ENCODE measurements at regions not wholly inside any gene's neighbourhood (a gene's known extent, or its start where the extent isn't known, plus 50 kb on each side); places are given as distances from the start of the nearest gene placed in this dataset.
"Not testable (repeated sequence)": the region's sequence is repeated elsewhere in the genome, so short reads cannot be mapped to it uniquely, and the experiment has no call there.

- H3K9ac ChIP-seq (ENCODE audit: low read length) = no peak overlapping the region
- no peaks in the 10 kb centered on the region for H3K27me3 ChIP-seq (replicated peaks; ENCODE audit: control insufficient read depth, insufficient read depth, low read length)
- H3K4me1 ChIP-seq (ENCODE audit: control insufficient read depth, insufficient read depth, low read length) = peaks cover 29% of the 10 kb centered on the region
- no peaks in the 10 kb centered on the region for H3K9me3 ChIP-seq (ENCODE audit: control insufficient read depth, low read length)
- H3K4me3 ChIP-seq (ENCODE audit: low read length) = no peak overlapping the region
- no peak for DNase-seq (ENCODE audit: low read depth)
- no peaks in the 10 kb centered on the region for H3K36me3 ChIP-seq (ENCODE audit: control insufficient read depth, insufficient read depth, low read length, severe bottlenecking)
Observed at GRCh38 chr2:64274399-64275173, 130.4 kb upstream of the PELI1 start.

DNA sequence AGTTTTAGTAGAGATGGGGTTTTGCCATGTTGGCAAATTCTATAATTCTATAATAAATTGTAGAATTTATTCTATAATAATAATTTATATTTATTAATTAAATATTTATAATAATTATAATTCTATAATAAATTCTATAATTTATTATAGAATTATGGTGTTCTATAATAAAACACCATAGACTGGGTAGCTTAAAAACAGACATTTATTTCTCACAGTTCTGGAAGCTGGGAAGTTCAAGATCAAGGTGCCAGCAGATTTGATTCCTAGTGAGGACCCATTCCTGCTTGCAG lies 130.9 kb upstream of the PELI1 start:
- no peak overlapping the region for H3K9ac ChIP-seq (ENCODE audit: low read length)
- H3K9me3 ChIP-seq (ENCODE audit: control insufficient read depth, low read length) = no peaks in the 10 kb centered on the region
- no peak overlapping the region for H3K4me3 ChIP-seq (ENCODE audit: low read length)
- H3K36me3 ChIP-seq (ENCODE audit: control insufficient read depth, insufficient read depth, low read length, severe bottlenecking) = no peaks in the 10 kb centered on the region
- H3K27me3 ChIP-seq (replicated peaks; ENCODE audit: control insufficient read depth, insufficient read depth, low read length) = no peaks in the 10 kb centered on the region
- no peak for DNase-seq (ENCODE audit: low read depth)
- H3K4me1 ChIP-seq (ENCODE audit: control insufficient read depth, insufficient read depth, low read length) = peaks cover 29% of the 10 kb centered on the region

DNA sequence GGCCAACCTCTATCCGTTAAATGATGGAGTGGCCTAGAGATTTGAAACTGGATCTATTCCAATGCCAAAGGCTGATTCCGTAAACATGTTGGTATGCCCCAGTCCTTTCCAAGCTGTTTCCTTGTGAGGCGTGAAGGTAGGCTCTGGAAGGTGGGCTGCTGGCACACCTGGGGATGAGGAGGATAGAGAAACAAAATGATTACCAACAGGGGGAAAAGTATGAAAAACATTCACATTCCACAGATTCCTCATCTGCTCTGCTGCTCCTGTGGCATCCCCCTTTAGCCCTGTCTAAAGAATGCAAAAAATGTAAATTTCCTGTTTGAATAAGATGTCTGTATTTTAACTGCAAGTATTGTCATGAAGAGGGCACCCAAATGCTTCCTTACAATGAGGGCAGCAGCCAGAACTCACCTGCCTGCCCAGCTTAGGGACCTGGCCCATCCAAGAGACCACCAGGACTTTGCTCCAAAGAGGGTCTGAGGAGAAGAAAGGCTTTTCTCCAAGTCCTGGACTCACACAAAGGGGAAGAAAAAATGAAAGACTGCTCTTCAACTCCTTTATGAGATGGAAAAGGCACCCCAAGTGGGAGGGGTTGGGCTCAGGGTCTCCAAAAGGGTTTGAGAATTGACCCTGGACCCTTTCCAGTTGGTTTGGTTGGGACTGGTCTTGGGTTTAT lies 132.3 kb upstream of the PELI1 start:
- no peaks in the 10 kb centered on the region for H3K36me3 ChIP-seq (ENCODE audit: control insufficient read depth, insufficient read depth, low read length, severe bottlenecking)
- peak; percentile 36 for DNase-seq (ENCODE audit: low read depth)
- no peaks in the 10 kb centered on the region for H3K9me3 ChIP-seq (ENCODE audit: control insufficient read depth, low read length)
- H3K4me3 ChIP-seq (ENCODE audit: low read length) = peak overlapping the region; percentile 21
- peaks cover 29% of the 10 kb centered on the region for H3K4me1 ChIP-seq (ENCODE audit: control insufficient read depth, insufficient read depth, low read length)
- H3K27me3 ChIP-seq (replicated peaks; ENCODE audit: control insufficient read depth, insufficient read depth, low read length) = no peaks in the 10 kb centered on the region
- H3K9ac ChIP-seq (ENCODE audit: low read length) = no peak overlapping the region

GRCh38 chr2:64277101-64277849 lies 133.1 kb upstream of the PELI1 start:
- Histone ChIP-seq H3K9me3 (ENCODE audit: control insufficient read depth, low read length) (no peaks in the 10 kb centered on the region), H3K36me3 (ENCODE audit: control insufficient read depth, insufficient read depth, low read length, severe bottlenecking) (no peaks in the 10 kb centered on the region), H3K27me3 (replicated peaks; ENCODE audit: control insufficient read depth, insufficient read depth, low read length) (no peaks in the 10 kb centered on the region), H3K4me1 (ENCODE audit: control insufficient read depth, insufficient read depth, low read length) (peaks cover 29% of the 10 kb centered on the region), H3K9ac (ENCODE audit: low read length) (no peak overlapping the region), H3K4me3 (ENCODE audit: low read length) (peak overlapping the region; percentile 21)
- no peak for DNase-seq (ENCODE audit: low read depth)

DNA sequence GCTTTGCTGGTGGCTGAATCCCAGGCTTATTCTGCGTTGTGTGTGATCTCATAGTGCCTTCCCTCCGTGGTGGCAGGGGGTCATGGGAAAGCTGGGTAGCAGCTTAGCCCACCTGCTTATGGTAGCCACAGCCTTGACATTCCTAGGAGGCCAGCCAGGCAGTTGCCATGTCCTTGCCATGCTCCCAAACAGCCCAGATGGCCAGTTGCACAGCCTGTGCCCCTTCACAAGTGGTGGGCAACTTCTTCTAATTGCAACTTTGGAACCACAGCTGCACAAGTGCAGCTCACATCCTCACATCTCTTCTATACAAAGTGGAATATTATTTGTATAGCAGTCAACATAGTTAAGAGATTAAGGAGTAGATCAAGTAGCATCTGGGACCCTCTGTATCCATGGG lies 136.6 kb upstream of the PELI1 start:
- H3K36me3 ChIP-seq (ENCODE audit: control insufficient read depth, insufficient read depth, low read length, severe bottlenecking); H3K27me3 ChIP-seq (replicated peaks; ENCODE audit: control insufficient read depth, insufficient read depth, low read length); H3K9ac ChIP-seq (ENCODE audit: low read length); H3K9me3 ChIP-seq (ENCODE audit: control insufficient read depth, low read length); H3K4me3 ChIP-seq (ENCODE audit: low read length); DNase-seq (ENCODE audit: low read depth): not testable (repeated sequence)
- H3K4me1 ChIP-seq (ENCODE audit: control insufficient read depth, insufficient read depth, low read length) = peaks cover 23% of the 10 kb centered on the region

GRCh38 chr2:64283006-64283570 lies 138.9 kb upstream of the PELI1 start:
- Histone ChIP-seq H3K27me3 (replicated peaks; ENCODE audit: control insufficient read depth, insufficient read depth, low read length) (peaks cover 5% of the 10 kb centered on the region), H3K9me3 (ENCODE audit: control insufficient read depth, low read length) (no peaks in the 10 kb centered on the region), H3K4me3 (ENCODE audit: low read length) (no peak overlapping the region), H3K36me3 (ENCODE audit: control insufficient read depth, insufficient read depth, low read length, severe bottlenecking) (no peaks in the 10 kb centered on the region), H3K4me1 (ENCODE audit: control insufficient read depth, insufficient read depth, low read length) (peaks cover 15% of the 10 kb centered on the region), H3K9ac (ENCODE audit: low read length) (no peak overlapping the region)
- no peak for DNase-seq (ENCODE audit: low read depth)

- H3K36me3 ChIP-seq (ENCODE audit: control insufficient read depth, insufficient read depth, low read length, severe bottlenecking) = no peaks in the 10 kb centered on the region
- peaks cover 5% of the 10 kb centered on the region for H3K27me3 ChIP-seq (replicated peaks; ENCODE audit: control insufficient read depth, insufficient read depth, low read length)
- H3K4me1 ChIP-seq (ENCODE audit: control insufficient read depth, insufficient read depth, low read length) = peaks cover 22% of the 10 kb centered on the region
- no peak overlapping the region for H3K9ac ChIP-seq (ENCODE audit: low read length)
- DNase-seq (ENCODE audit: low read depth) = no peak
- peak overlapping the region; percentile 7 for H3K4me3 ChIP-seq (ENCODE audit: low read length)
- no peaks in the 10 kb centered on the region for H3K9me3 ChIP-seq (ENCODE audit: control insufficient read depth, low read length)
Observed at GRCh38 chr2:64283641-64284361, 139.6 kb upstream of the PELI1 start.

DNA sequence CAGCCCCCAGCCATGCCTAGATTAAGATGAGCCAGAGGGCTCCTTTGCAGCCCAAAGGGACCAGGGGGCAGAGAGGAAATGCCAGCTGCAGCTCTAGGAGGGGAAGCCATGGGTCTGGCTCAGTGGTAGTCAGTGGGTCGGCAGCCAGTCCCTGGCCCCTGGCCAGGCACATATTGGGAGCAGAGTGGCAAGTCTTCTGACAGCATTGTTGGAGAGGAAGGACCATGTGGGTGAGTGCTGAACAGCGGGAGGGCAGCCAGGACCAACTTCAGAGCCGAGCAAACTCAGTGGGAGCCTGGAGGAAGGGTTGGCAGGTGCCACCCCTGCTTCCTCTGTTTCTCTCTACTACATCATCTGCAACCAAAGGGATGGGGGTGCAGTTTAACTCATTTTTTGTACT lies 140.5 kb upstream of the PELI1 start:
- Histone ChIP-seq H3K36me3 (ENCODE audit: control insufficient read depth, insufficient read depth, low read length, severe bottlenecking) (no peaks in the 10 kb centered on the region), H3K9me3 (ENCODE audit: control insufficient read depth, low read length) (no peaks in the 10 kb centered on the region), H3K4me1 (ENCODE audit: control insufficient read depth, insufficient read depth, low read length) (peaks cover 31% of the 10 kb centered on the region), H3K9ac (ENCODE audit: low read length) (no peak overlapping the region), H3K4me3 (ENCODE audit: low read length) (no peak overlapping the region), H3K27me3 (replicated peaks; ENCODE audit: control insufficient read depth, insufficient read depth, low read length) (peaks cover 5% of the 10 kb centered on the region)
- DNase-seq (ENCODE audit: low read depth) = no peak

DNA sequence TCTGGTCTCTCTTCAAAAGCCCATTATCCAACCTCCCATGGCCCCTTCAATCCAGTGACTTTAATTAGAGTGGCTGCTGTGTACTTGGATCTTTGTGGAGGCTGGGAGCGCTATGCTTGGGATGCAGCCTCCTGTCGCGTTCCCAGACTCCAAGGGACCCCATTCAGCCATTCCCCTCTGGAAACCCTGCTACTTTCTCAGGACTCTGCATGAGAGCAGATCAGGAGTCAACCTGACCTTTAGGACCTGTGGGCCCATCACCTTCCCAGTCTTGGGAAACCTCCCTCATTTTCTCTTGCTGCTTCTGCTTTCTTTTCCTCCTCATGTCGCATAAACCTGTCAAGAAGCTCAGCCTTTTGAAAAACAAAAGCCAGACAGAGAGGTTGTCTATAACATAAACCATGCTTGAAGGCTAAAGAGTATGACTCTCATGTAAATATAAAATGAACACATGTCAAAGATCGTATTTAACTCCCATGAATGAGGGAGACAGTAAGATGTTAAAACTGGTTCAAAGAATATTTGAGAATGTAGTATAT lies 143.1 kb upstream of the PELI1 start:
- H3K9me3 ChIP-seq (ENCODE audit: control insufficient read depth, low read length) = no peaks in the 10 kb centered on the region

DNA sequence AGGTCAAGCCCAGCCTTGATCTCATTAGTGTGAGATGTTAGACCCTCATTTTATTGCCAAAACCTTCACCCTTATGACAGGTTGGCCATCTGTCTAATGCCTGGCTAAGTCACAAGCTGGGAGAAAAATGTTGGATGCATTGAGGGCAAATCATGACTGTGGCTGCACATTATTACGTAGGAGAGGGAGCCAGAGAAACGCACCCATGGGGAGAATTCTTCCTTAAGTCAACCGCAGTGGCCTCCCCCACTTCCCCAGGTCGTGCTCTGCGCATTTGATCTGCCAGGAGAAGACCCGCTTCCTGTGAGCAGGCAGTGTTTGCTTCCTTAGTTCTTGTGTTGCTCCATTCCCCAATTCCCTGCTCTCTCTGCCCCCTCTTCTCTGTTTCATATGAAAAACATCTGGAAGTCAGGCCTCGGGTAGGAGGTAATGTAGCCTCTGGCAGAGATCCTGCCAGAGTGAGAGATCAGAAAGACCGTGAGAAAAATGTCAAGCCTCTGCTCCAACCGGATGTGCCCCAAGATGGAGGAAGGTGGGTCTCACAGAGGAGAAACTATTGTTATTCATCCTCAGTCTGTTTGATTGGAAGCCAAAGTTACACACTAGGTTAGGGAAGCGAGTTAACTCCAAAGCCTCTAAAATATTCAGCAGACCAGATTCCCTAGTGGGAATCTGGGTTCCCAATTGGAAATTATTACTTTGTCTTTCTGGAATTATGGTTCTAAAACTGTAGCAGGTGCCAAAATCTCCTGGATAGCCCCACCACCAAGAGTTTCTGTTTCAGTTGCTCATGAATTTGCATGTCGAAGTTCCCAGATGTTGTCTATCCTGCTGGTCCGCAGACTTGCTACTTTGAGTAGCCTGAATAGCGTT lies 144.3 kb upstream of the PELI1 start:
- H3K27me3 ChIP-seq (replicated peaks; ENCODE audit: control insufficient read depth, insufficient read depth, low read length) = peaks cover 5% of the 10 kb centered on the region
- H3K9me3 ChIP-seq (ENCODE audit: control insufficient read depth, low read length) = no peaks in the 10 kb centered on the region
- peak overlapping the region; percentile 2 for H3K4me3 ChIP-seq (ENCODE audit: low read length)
- peaks cover 41% of the 10 kb centered on the region for H3K4me1 ChIP-seq (ENCODE audit: control insufficient read depth, insufficient read depth, low read length)
- DNase-seq (ENCODE audit: low read depth) = peak; percentile 89
- no peaks in the 10 kb centered on the region for H3K36me3 ChIP-seq (ENCODE audit: control insufficient read depth, insufficient read depth, low read length, severe bottlenecking)
- H3K9ac ChIP-seq (ENCODE audit: low read length) = no peak overlapping the region

More for the DNA sequence above, 143.1 kb upstream of the PELI1 start:
- Histone ChIP-seq H3K9ac (ENCODE audit: low read length) (no peak overlapping the region), H3K4me1 (ENCODE audit: control insufficient read depth, insufficient read depth, low read length) (peaks cover 43% of the 10 kb centered on the region), H3K4me3 (ENCODE audit: low read length) (no peak overlapping the region), H3K36me3 (ENCODE audit: control insufficient read depth, insufficient read depth, low read length, severe bottlenecking) (no peaks in the 10 kb centered on the region), H3K27me3 (replicated peaks; ENCODE audit: control insufficient read depth, insufficient read depth, low read length) (peaks cover 5% of the 10 kb centered on the region)
- no peak for DNase-seq (ENCODE audit: low read depth)
